Osteocyte (in vitro differentiated cells): ENCODE measurements at regions not wholly inside any gene's neighbourhood (a gene's known extent, or its start where the extent isn't known, plus 50 kb on each side); places are given as distances from the start of the nearest gene placed in this dataset.

ENCODE experiments used
- DNase-seq: peaks from one replicate; pipeline ENCODE4 v3.0.0; 2021; ENCODE audit warnings: mixed read lengths; ENCODE audit not compliant: unreplicated experiment; ENCODE audit errors: extremely low spot score
- H3K27ac Mint-ChIP-seq: one replicate; pipeline ENCODE4 v1.8.0; 2021; ENCODE audit warnings: mild to moderate bottlenecking, mixed read lengths; ENCODE audit not compliant: unreplicated experiment
- H3K27me3 Mint-ChIP-seq: one replicate; pipeline ENCODE4 v1.8.0; 2021; ENCODE audit warnings: mixed read lengths; ENCODE audit not compliant: unreplicated experiment
- H3K36me3 Mint-ChIP-seq: one replicate; pipeline ENCODE4 v1.8.0; 2021; ENCODE audit warnings: mixed read lengths; ENCODE audit not compliant: unreplicated experiment
- H3K4me1 Mint-ChIP-seq: one replicate; pipeline ENCODE4 v1.8.0; 2021; ENCODE audit warnings: mixed read lengths; ENCODE audit not compliant: unreplicated experiment
- H3K4me3 Mint-ChIP-seq: one replicate; pipeline ENCODE4 v1.8.0; 2021; ENCODE audit warnings: mild to moderate bottlenecking, moderate library complexity, mixed read lengths; ENCODE audit not compliant: unreplicated experiment
- H3K9me3 Mint-ChIP-seq: one replicate; pipeline ENCODE4 v1.8.0; 2021; ENCODE audit warnings: mixed read lengths; ENCODE audit not compliant: unreplicated experiment
- CTCF ChIP-seq: fragments of 200-600 bp; sonication (generic); IDR thresholded peaks from 2 replicates; pipeline ENCODE4 v1.5.0; 2021; ENCODE audit warnings: antibody characterized with exemption, mild to moderate bottlenecking, moderate library complexity

- Mint-ChIP-seq H3K9me3 (peaks cover 38% of the 10 kb centered on the region), H3K36me3 (peaks cover 24% of the 10 kb centered on the region), H3K4me3 (no peak overlapping the region), H3K27ac (no peak overlapping the region), H3K27me3 (no peaks in the 10 kb centered on the region), H3K4me1 (peaks cover 7% of the 10 kb centered on the region)
- DNase-seq, result no peak
- TF ChIP-seq CTCF, result no peak
Observed at GRCh38 chr7:110557-111232, 81.7 kb upstream of the FAM20C start.

- peaks cover 24% of the 10 kb centered on the region for H3K36me3 Mint-ChIP-seq
Observed at GRCh38 chr7:111591-111990, 80.8 kb upstream of the FAM20C start.

GRCh38 chr7:112881-113280 is 79.5 kb upstream of the FAM20C start:
- no peaks in the 10 kb centered on the region for H3K27me3 Mint-ChIP-seq
- H3K4me1 Mint-ChIP-seq, result peaks cover 14% of the 10 kb centered on the region
- H3K27ac Mint-ChIP-seq, result no peak overlapping the region
- H3K9me3 Mint-ChIP-seq, result peaks cover 38% of the 10 kb centered on the region
- no peak for TF ChIP-seq CTCF
- H3K4me3 Mint-ChIP-seq, result no peak overlapping the region
- peaks cover 24% of the 10 kb centered on the region for H3K36me3 Mint-ChIP-seq
- no peak for DNase-seq

More at GRCh38 chr7:111591-111990, 80.8 kb upstream of the FAM20C start:
- TF ChIP-seq CTCF, result no peak
- Mint-ChIP-seq H3K27me3 (no peaks in the 10 kb centered on the region), H3K4me3 (no peak overlapping the region), H3K27ac (no peak overlapping the region), H3K9me3 (peaks cover 38% of the 10 kb centered on the region), H3K4me1 (peaks cover 13% of the 10 kb centered on the region)
- no peak for DNase-seq

GRCh38 chr7:115274-115911 is 77.0 kb upstream of the FAM20C start:
- no peak for TF ChIP-seq CTCF
- Mint-ChIP-seq H3K27ac (peak overlapping the region; percentile 23), H3K27me3 (no peaks in the 10 kb centered on the region), H3K36me3 (peaks cover 24% of the 10 kb centered on the region), H3K4me1 (peaks cover 39% of the 10 kb centered on the region), H3K9me3 (peaks cover 38% of the 10 kb centered on the region), H3K4me3 (no peak overlapping the region)
- DNase-seq, result no peak

DNA sequence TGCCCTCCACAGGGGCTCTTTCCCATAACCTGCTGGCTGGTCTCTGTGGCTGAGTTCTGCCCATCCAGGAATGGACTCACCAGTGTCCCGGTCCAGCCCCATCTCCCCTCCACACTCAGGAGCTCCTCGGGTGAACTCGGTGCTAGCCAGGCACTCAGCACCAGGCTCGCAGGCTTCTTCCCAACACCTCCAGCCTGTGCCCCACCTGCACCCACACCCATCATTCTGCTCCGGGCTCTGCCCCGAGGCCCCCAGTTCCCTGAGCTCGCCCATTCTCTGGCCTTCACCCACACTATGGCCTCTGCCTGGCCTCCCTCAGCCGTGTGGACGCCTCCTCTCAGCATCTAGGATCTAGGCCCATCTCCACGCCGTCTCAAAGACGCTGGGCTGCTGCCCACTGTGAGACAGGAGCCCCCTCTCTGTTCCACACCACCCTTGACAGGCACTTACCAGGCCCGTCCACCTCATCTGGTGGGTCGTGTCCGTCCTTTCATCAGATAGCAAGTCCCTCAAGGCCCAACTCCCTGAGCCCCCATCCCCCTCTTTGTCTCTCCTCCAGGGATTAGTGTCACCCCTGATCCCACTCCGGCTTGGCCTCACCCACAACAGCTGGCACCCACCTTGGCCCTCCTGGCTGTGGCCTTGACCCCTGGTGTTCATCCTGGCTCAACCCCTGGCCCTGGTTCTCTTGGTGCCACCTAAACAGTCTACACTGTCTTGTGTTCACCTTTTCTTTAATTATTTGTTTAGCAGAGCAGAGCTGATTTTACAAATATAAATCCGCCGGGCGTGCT is 76.0 kb upstream of the FAM20C start:
- peaks cover 46% of the 10 kb centered on the region for H3K4me1 Mint-ChIP-seq
- no peak for TF ChIP-seq CTCF
- peaks cover 24% of the 10 kb centered on the region for H3K36me3 Mint-ChIP-seq
- no peaks in the 10 kb centered on the region for H3K27me3 Mint-ChIP-seq
- peaks cover 34% of the 10 kb centered on the region for H3K9me3 Mint-ChIP-seq
- no peak for DNase-seq
- H3K4me3 Mint-ChIP-seq, result no peak overlapping the region
- H3K27ac Mint-ChIP-seq, result no peak overlapping the region
